ENCODE measurements at regions not wholly inside any gene's neighbourhood (a gene's known extent, or its start where the extent isn't known, plus 50 kb on each side); places are given as distances from the start of the nearest gene placed in this dataset.

- no peak for TF ChIP-seq EZH2phosphoT487 (IDR thresholded peaks at IDR 0.05; ENCODE audit: borderline replicate concordance)
- no peak for TF ChIP-seq CTCF (conservative IDR thresholded peaks at IDR 0.05; ENCODE audit: low read length)
- Histone ChIP-seq H3K9ac (ENCODE audit: low read depth, low read length, poor library complexity, severe bottlenecking) (no peak overlapping the region), H3K9me3 (ENCODE audit: insufficient read depth, low read depth, low read length) (no peaks in the 10 kb centered on the region; the same call in 1 of the 2 replicates), H3K4me3 (ENCODE audit: low read length, poor library complexity, severe bottlenecking) (no peak overlapping the region), H3K9me2 (replicated peaks; ENCODE audit: low read depth, low read length) (no peaks in the 10 kb centered on the region; the same call in 1 of the 2 replicates), H3K36me3 (ENCODE audit: insufficient read depth, low read length) (no peaks in the 10 kb centered on the region), H3F3A (ENCODE audit: low read depth) (no peaks in the 10 kb centered on the region), H3K27me3 (ENCODE audit: insufficient read depth, low read length, poor library complexity, severe bottlenecking) (peaks cover 3% of the 10 kb centered on the region), H3K4me1 (ENCODE audit: insufficient read depth, low read length, poor library complexity, severe bottlenecking) (no peaks in the 10 kb centered on the region), H2AFZ (ENCODE audit: low read length) (no peak overlapping the region), H3K4me2 (ENCODE audit: low read depth, low read length, poor library complexity, severe bottlenecking) (no peak overlapping the region), H3K79me2 (ENCODE audit: insufficient read depth, low read length) (no peaks in the 10 kb centered on the region), H4K20me1 (ENCODE audit: insufficient read depth, low read length, poor library complexity, severe bottlenecking) (no peaks in the 10 kb centered on the region)
Measured at GRCh38 chr18:24703316-24703715, 242.9 kb downstream of the HRH4 start.

DNA sequence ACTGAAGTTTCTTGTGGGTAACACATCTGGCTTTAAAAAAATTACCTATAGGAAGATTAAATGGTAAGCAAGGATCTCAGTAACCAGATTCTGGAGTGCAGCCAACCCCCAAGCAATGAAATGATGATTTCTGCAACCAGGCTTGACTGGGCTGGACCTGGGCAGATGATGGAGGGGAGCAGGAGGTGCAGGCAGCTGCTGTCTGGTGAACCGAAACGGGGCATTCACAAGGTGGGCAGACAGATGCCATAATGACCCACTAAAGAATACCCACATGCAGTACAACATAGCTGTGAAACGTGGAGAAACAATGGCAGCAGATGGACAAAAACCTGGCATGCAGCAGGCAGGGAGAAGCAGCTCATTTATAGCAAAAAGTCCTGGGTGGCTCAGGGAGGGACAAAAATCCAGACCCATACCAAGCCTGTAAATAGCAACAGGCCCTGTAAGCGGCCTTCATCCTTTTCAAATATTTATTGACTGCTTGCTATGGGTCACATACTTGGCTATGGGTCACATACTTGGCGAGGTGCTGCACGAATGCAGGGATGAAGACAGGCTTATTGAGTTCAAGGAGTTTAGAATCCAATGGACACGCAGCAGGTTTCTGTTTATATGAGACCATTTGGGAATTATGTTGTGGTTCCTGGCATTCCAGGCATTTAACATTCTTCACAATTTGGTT, 244.7 kb downstream of the HRH4 start:
- Histone ChIP-seq H3K36me3 (ENCODE audit: insufficient read depth, low read length) (no peaks in the 10 kb centered on the region), H3K9me2 (replicated peaks; ENCODE audit: low read depth, low read length) (no peaks in the 10 kb centered on the region), H3K9ac (ENCODE audit: low read depth, low read length, poor library complexity, severe bottlenecking) (no peak overlapping the region), H2AFZ (ENCODE audit: low read length) (no peak overlapping the region), H3K4me2 (ENCODE audit: low read depth, low read length, poor library complexity, severe bottlenecking) (no peak overlapping the region), H3F3A (ENCODE audit: low read depth) (no peaks in the 10 kb centered on the region), H3K4me1 (ENCODE audit: insufficient read depth, low read length, poor library complexity, severe bottlenecking) (no peaks in the 10 kb centered on the region), H4K20me1 (ENCODE audit: insufficient read depth, low read length, poor library complexity, severe bottlenecking) (no peaks in the 10 kb centered on the region), H3K27me3 (ENCODE audit: insufficient read depth, low read length, poor library complexity, severe bottlenecking) (peaks cover 3% of the 10 kb centered on the region), H3K4me3 (ENCODE audit: low read length, poor library complexity, severe bottlenecking) (no peak overlapping the region), H3K9me3 (ENCODE audit: insufficient read depth, low read depth, low read length) (no peaks in the 10 kb centered on the region; the same call in 1 of the 2 replicates), H3K79me2 (ENCODE audit: insufficient read depth, low read length) (no peaks in the 10 kb centered on the region)
- no peak for TF ChIP-seq EZH2phosphoT487 (IDR thresholded peaks at IDR 0.05; ENCODE audit: borderline replicate concordance)
- no peak for TF ChIP-seq CTCF (conservative IDR thresholded peaks at IDR 0.05; ENCODE audit: low read length)

- H2AFZ ChIP-seq (ENCODE audit: low read length) = no peak overlapping the region
- H4K20me1 ChIP-seq (ENCODE audit: insufficient read depth, low read length, poor library complexity, severe bottlenecking) = no peaks in the 10 kb centered on the region
- no peaks in the 10 kb centered on the region for H3K9me2 ChIP-seq (replicated peaks; ENCODE audit: low read depth, low read length)
- no peak overlapping the region for H3K4me2 ChIP-seq (ENCODE audit: low read depth, low read length, poor library complexity, severe bottlenecking)
- H3K9ac ChIP-seq (ENCODE audit: low read depth, low read length, poor library complexity, severe bottlenecking) = no peak overlapping the region
- TF ChIP-seq CTCF (conservative IDR thresholded peaks at IDR 0.05; ENCODE audit: low read length) (no peak), EZH2phosphoT487 (IDR thresholded peaks at IDR 0.05; ENCODE audit: borderline replicate concordance) (no peak)
- no peaks in the 10 kb centered on the region for H3K9me3 ChIP-seq (ENCODE audit: insufficient read depth, low read depth, low read length)
- H3K4me1 ChIP-seq (ENCODE audit: insufficient read depth, low read length, poor library complexity, severe bottlenecking) = no peaks in the 10 kb centered on the region
- H3K36me3 ChIP-seq (ENCODE audit: insufficient read depth, low read length) = no peaks in the 10 kb centered on the region
- H3K4me3 ChIP-seq (ENCODE audit: low read length, poor library complexity, severe bottlenecking) = no peak overlapping the region
- no peaks in the 10 kb centered on the region for H3K27me3 ChIP-seq (ENCODE audit: insufficient read depth, low read length, poor library complexity, severe bottlenecking)
- H3K79me2 ChIP-seq (ENCODE audit: insufficient read depth, low read length) = no peaks in the 10 kb centered on the region
- no peaks in the 10 kb centered on the region for H3F3A ChIP-seq (ENCODE audit: low read depth)
Measured at GRCh38 chr18:24710474-24710873, 250.0 kb downstream of the HRH4 start.

Data from Loucy (cell line).